Neuronal stem cell (in vitro differentiated cells): ENCODE measurements at regions not wholly inside any gene's neighbourhood (a gene's known extent, or its start where the extent isn't known, plus 50 kb on each side); places are given as distances from the start of the nearest gene placed in this dataset.

ENCODE experiments used
- DNase-seq: peaks from one replicate; pipeline ENCODE4 v3.0.0-alpha.2; 2013; ENCODE audit warnings: low spot score
- H2AFZ ChIP-seq: one replicate; pipeline ENCODE4 v1.6.1; 2013; ENCODE audit warnings: mild to moderate bottlenecking, low read length, inconsistent platforms
- H2AK5ac ChIP-seq: 2 replicates; pipeline ENCODE4 v1.6.1; 2013; ENCODE audit warnings: low read depth, mild to moderate bottlenecking, inconsistent platforms, low read length, moderate library complexity, mixed read lengths
- H2BK120ac ChIP-seq: 2 replicates; pipeline ENCODE4 v1.6.1; 2013; ENCODE audit warnings: low read depth, mild to moderate bottlenecking, inconsistent platforms, low read length, moderate library complexity, mixed read lengths
- H2BK12ac ChIP-seq: one replicate; pipeline ENCODE4 v1.6.1; 2013; ENCODE audit warnings: low read length, inconsistent platforms
- H2BK15ac ChIP-seq: 2 replicates; pipeline ENCODE4 v1.6.1; 2013; ENCODE audit warnings: mild to moderate bottlenecking, low read length, inconsistent platforms, mixed read lengths
- H2BK5ac ChIP-seq: one replicate; pipeline ENCODE4 v1.6.1; 2013; ENCODE audit warnings: inconsistent platforms, mild to moderate bottlenecking, low read length, moderate library complexity
- H3K14ac ChIP-seq: one replicate; pipeline ENCODE4 v1.6.1; 2013; ENCODE audit warnings: low read length, inconsistent platforms
- H3K18ac ChIP-seq: 2 replicates; pipeline ENCODE4 v1.6.1; 2013; ENCODE audit warnings: low read length, inconsistent platforms
- H3K23ac ChIP-seq: 2 replicates; pipeline ENCODE4 v1.6.1; 2013; ENCODE audit warnings: low read depth, mild to moderate bottlenecking, mixed read lengths, low read length, inconsistent platforms; ENCODE audit not compliant: poor library complexity
- H3K27ac ChIP-seq: replicated peaks from 3 replicates; pipeline ENCODE4 v1.5.1; 2013; ENCODE audit warnings: low read length, inconsistent platforms
- H3K27me3 ChIP-seq, 3 experiments: 2 replicates each; pipeline ENCODE4 v1.6.1; 2013; ENCODE audit warnings: low read length in 3 of 3, mild to moderate bottlenecking in 2 of 3, inconsistent platforms in 1 of 3, low read depth in 1 of 3, mixed read lengths in 1 of 3, moderate library complexity in 1 of 3; ENCODE audit not compliant: control insufficient read depth in 3 of 3, insufficient read depth in 3 of 3
- H3K36me3 ChIP-seq, 2 donors: replicated peaks in 1 of 2; 2 replicates each; pipeline ENCODE4 v1.6.1; 2013; ENCODE audit warnings: low read length in 2 of 2; ENCODE audit not compliant: control insufficient read depth in 2 of 2, insufficient read depth in 2 of 2
- H3K4ac ChIP-seq: 2 replicates; pipeline ENCODE4 v1.6.1; 2013; ENCODE audit warnings: inconsistent platforms, mild to moderate bottlenecking, low read length, moderate library complexity
- H3K4me1 ChIP-seq, 2 donors: 1 replicate in 1 of 2; 2 replicates in 1 of 2; pipeline ENCODE4 v1.6.1; 2013; ENCODE audit warnings: low read length in 2 of 2, low read depth in 1 of 2; ENCODE audit not compliant: control insufficient read depth in 2 of 2, insufficient read depth in 1 of 2
- H3K4me2 ChIP-seq: one replicate; pipeline ENCODE4 v1.6.1; 2013; ENCODE audit warnings: mild to moderate bottlenecking, low read length, inconsistent platforms; ENCODE audit not compliant: insufficient read depth, poor library complexity, severe bottlenecking
- H3K4me3 ChIP-seq, 2 donors: 2 replicates each; pipeline ENCODE4 v1.5.1; 2013; ENCODE audit warnings: low read length in 2 of 2, mild to moderate bottlenecking in 2 of 2, inconsistent platforms in 1 of 2, moderate library complexity in 1 of 2
- H3K79me1 ChIP-seq: one replicate; pipeline ENCODE4 v1.6.1; 2013; ENCODE audit warnings: low read depth, mild to moderate bottlenecking, inconsistent platforms, low read length, moderate library complexity
- H3K9ac ChIP-seq: one replicate; pipeline ENCODE4 v1.6.1; 2013; ENCODE audit warnings: mild to moderate bottlenecking, low read depth, low read length, inconsistent platforms; ENCODE audit not compliant: poor library complexity
- H3K9me3 ChIP-seq, 2 donors: replicated peaks in 1 of 2; 2 replicates each; pipeline versions ENCODE3 to v1.6.1; 2013; ENCODE audit warnings: low read length in 2 of 2, mild to moderate bottlenecking in 2 of 2, inconsistent platforms in 1 of 2, low read depth in 1 of 2, mixed read lengths in 1 of 2, moderate library complexity in 1 of 2; ENCODE audit not compliant: control insufficient read depth in 2 of 2, insufficient read depth in 1 of 2
- H4K8ac ChIP-seq: one replicate; pipeline ENCODE4 v1.6.1; 2013; ENCODE audit warnings: low read depth, mild to moderate bottlenecking, inconsistent platforms, low read length, moderate library complexity
- H4K91ac ChIP-seq: one replicate; pipeline ENCODE4 v1.6.1; 2013; ENCODE audit warnings: low read length, low read depth, mild to moderate bottlenecking, inconsistent platforms; ENCODE audit not compliant: poor library complexity
- WGBS, 2 donors: extraction: QIAGEN DNeasy Blood & Tissue Kit; methylation state at CpG; one replicate each; pipeline ENCODE4 v1.1.7; 2013; ENCODE audit warnings: missing lambda C conversion rate in 2 of 2, mixed read lengths in 1 of 2; ENCODE audit not compliant: insufficient read length in 2 of 2, insufficient replicate concordance in 1 of 2; ENCODE audit errors: extremely low coverage in 2 of 2; 5-methylcytosine and 5-hydroxymethylcytosine counted together

- H2BK15ac ChIP-seq, result no peak overlapping the region
- no peaks in the 10 kb centered on the region for H3K79me1 ChIP-seq
- H2BK120ac ChIP-seq, result no peak overlapping the region
- no peaks in the 10 kb centered on the region for H3K27me3 ChIP-seq
- no peak overlapping the region for H2AK5ac ChIP-seq
- H3K4me3 ChIP-seq, result no peak overlapping the region
- H3K4ac ChIP-seq, result no peak overlapping the region
- H4K91ac ChIP-seq, result no peak overlapping the region
- H3K4me2 ChIP-seq, result no peak overlapping the region
- H2BK12ac ChIP-seq, result no peak overlapping the region
- no peak overlapping the region for H3K14ac ChIP-seq
- no peak overlapping the region for H3K18ac ChIP-seq
- H3K36me3 ChIP-seq, result no peaks in the 10 kb centered on the region
- DNase-seq, result no peak
- H3K9ac ChIP-seq, result no peak overlapping the region
- no peak overlapping the region for H3K27ac ChIP-seq
- H3K23ac ChIP-seq, result no peak overlapping the region
- H3K4me1 ChIP-seq, result no peaks in the 10 kb centered on the region
- no peak overlapping the region for H2AFZ ChIP-seq
- H3K9me3 ChIP-seq, result no peaks in the 10 kb centered on the region
- no peak overlapping the region for H4K8ac ChIP-seq
- no peak overlapping the region for H2BK5ac ChIP-seq
These were observed 72.7 kb upstream of the TSPAN8 start for GRCh38 chr12:71230542-71230941.

GRCh38 chr12:71223139-71223538 is 65.3 kb upstream of the TSPAN8 start:
- H3K9me3 ChIP-seq, result no peaks in the 10 kb centered on the region
- H2BK12ac ChIP-seq, result no peak overlapping the region
- no peaks in the 10 kb centered on the region for H3K27me3 ChIP-seq
- no peak overlapping the region for H2AK5ac ChIP-seq
- no peak overlapping the region for H3K4ac ChIP-seq
- no peaks in the 10 kb centered on the region for H3K79me1 ChIP-seq
- H4K91ac ChIP-seq, result no peak overlapping the region
- peaks cover 0 to 1% of the 10 kb centered on the region in 2 donors for H3K4me1 ChIP-seq
- H3K4me3 ChIP-seq, result no peak overlapping the region
- no peak overlapping the region for H4K8ac ChIP-seq
- no peaks in the 10 kb centered on the region for H3K36me3 ChIP-seq
- H3K23ac ChIP-seq, result no peak overlapping the region
- DNase-seq, result no peak
- no peak overlapping the region for H3K4me2 ChIP-seq
- H3K14ac ChIP-seq, result no peak overlapping the region
- H3K18ac ChIP-seq, result no peak overlapping the region
- H3K27ac ChIP-seq, result no peak overlapping the region
- no peak overlapping the region for H2AFZ ChIP-seq
- no peak overlapping the region for H2BK120ac ChIP-seq
- H2BK15ac ChIP-seq, result no peak overlapping the region
- no peak overlapping the region for H3K9ac ChIP-seq
- H2BK5ac ChIP-seq, result no peak overlapping the region

- Histone ChIP-seq H3K18ac (no peak overlapping the region), H3K79me1 (no peaks in the 10 kb centered on the region), H3K14ac (no peak overlapping the region), H3K4ac (no peak overlapping the region), H3K36me3 (no peaks in the 10 kb centered on the region), H3K4me2 (no peak overlapping the region), H2BK5ac (no peak overlapping the region), H4K91ac (no peak overlapping the region), H3K4me1 (peaks cover 0 to 1% of the 10 kb centered on the region in 2 donors), H3K4me3 (no peak overlapping the region), H4K8ac (no peak overlapping the region), H3K9ac (no peak overlapping the region), H3K27ac (no peak overlapping the region), H2BK12ac (no peak overlapping the region), H2BK120ac (no peak overlapping the region), H3K27me3 (no peaks in the 10 kb centered on the region), H2AK5ac (no peak overlapping the region), H3K23ac (no peak overlapping the region), H2AFZ (no peak overlapping the region), H3K9me3 (no peaks in the 10 kb centered on the region), H2BK15ac (no peak overlapping the region)
- WGBS, 2 donors, result no CpG with 5 or more reads among the region's 4 CpGs
- no peak for DNase-seq
These were observed 64.6 kb upstream of the TSPAN8 start for GRCh38 chr12:71222436-71222835.

- Histone ChIP-seq H3K4me2 (no peak overlapping the region), H3K18ac (no peak overlapping the region), H4K91ac (no peak overlapping the region), H3K4me3 (no peak overlapping the region), H3K9me3 (no peaks in the 10 kb centered on the region), H3K79me1 (no peaks in the 10 kb centered on the region), H2BK15ac (no peak overlapping the region), H2AFZ (no peak overlapping the region), H2BK12ac (no peak overlapping the region), H2AK5ac (no peak overlapping the region), H2BK5ac (no peak overlapping the region), H3K27ac (no peak overlapping the region), H3K4ac (no peak overlapping the region), H3K27me3 (no peaks in the 10 kb centered on the region), H3K4me1 (peaks cover 0 to 1% of the 10 kb centered on the region in 2 donors), H3K23ac (no peak overlapping the region), H3K36me3 (no peaks in the 10 kb centered on the region), H2BK120ac (no peak overlapping the region), H3K14ac (no peak overlapping the region), H4K8ac (no peak overlapping the region), H3K9ac (no peak overlapping the region)
- no CpG with 5 or more reads among the region's 3 CpGs for WGBS, 2 donors
- DNase-seq, result no peak
These were observed 62.5 kb upstream of the TSPAN8 start for GRCh38 chr12:71220260-71220659.
